ENCODE measurements at regions not wholly inside any gene's neighbourhood (a gene's known extent, or its start where the extent isn't known, plus 50 kb on each side); places are given as distances from the start of the nearest gene placed in this dataset.

GRCh38 chr13:75226092-75226491 lies 255.9 kb downstream of the TBC1D4 start:
- no peak for TF ChIP-seq CTCF (IDR thresholded peaks at IDR 0.05 in 4 of 5, conservative IDR thresholded peaks at IDR 0.05 in 1 of 5)
- TF ChIP-seq POLR2A (IDR thresholded peaks at IDR 0.05): no peak

Measured in gastrocnemius medialis (tissue), 4 donors.